GM23338 (cell line): ENCODE measurements at regions not wholly inside any gene's neighbourhood (a gene's known extent, or its start where the extent isn't known, plus 50 kb on each side); places are given as distances from the start of the nearest gene placed in this dataset.

Experiments
- ATAC-seq: fragments of 200-7000 bp; cut with Tn5 transposase; 3 replicates; pipeline ENCODE4 v1.9.1; 2020
- DNase-seq: peaks from one replicate; pipeline ENCODE4 v3.0.0-alpha.2; 2015; ENCODE audit warnings: low spot score
- H2AFZ ChIP-seq: fragments of 200-600 bp; sonication (generic); 2 replicates; pipeline ENCODE4 v1.8.0; 2016; ENCODE audit warnings: antibody characterized with exemption, mild to moderate bottlenecking, moderate library complexity
- H3F3A ChIP-seq: fragments of 200-600 bp; sonication (generic); replicated peaks from 2 replicates; pipeline ENCODE4 v1.8.0; 2017; ENCODE audit warnings: antibody characterized with exemption, mixed run types, low read depth
- H3K27ac ChIP-seq: fragments of 200-600 bp; sonication (generic); 2 replicates; pipeline ENCODE4 v1.6.1; 2016; ENCODE audit warnings: low read depth
- H3K27me3 ChIP-seq: fragments of 200-600 bp; sonication (generic); 2 replicates; pipeline ENCODE4 v1.8.0; 2016; ENCODE audit warnings: mild to moderate bottlenecking, mixed run types, moderate library complexity; ENCODE audit not compliant: insufficient read depth
- H3K36me3 ChIP-seq: fragments of 200-600 bp; sonication (generic); 2 replicates; pipeline ENCODE4 v1.8.0; 2016; ENCODE audit warnings: mild to moderate bottlenecking; ENCODE audit not compliant: insufficient read depth
- H3K4me1 ChIP-seq: fragments of 200-600 bp; sonication (generic); 2 replicates; pipeline ENCODE4 v1.8.0; 2016; ENCODE audit warnings: mild to moderate bottlenecking, moderate library complexity; ENCODE audit not compliant: insufficient read depth
- H3K4me2 ChIP-seq: fragments of 200-600 bp; sonication (generic); 2 replicates; pipeline ENCODE4 v1.7.1; 2017; ENCODE audit warnings: mixed run types
- H3K4me3 ChIP-seq: fragments of 200-600 bp; sonication (generic); 2 replicates; pipeline ENCODE4 v1.6.1; 2016; ENCODE audit warnings: mixed run types
- H3K79me2 ChIP-seq: fragments of 200-600 bp; sonication (generic); replicated peaks from 2 replicates; pipeline ENCODE4 v1.8.0; 2017; ENCODE audit warnings: mild to moderate bottlenecking; ENCODE audit not compliant: insufficient read depth
- H3K9me2 ChIP-seq: fragments of 200-600 bp; sonication (generic); 2 replicates; pipeline ENCODE4 v1.8.0; 2017; ENCODE audit not compliant: insufficient read depth
- H4K20me1 ChIP-seq: fragments of 200-600 bp; sonication (generic); replicated peaks from 2 replicates; pipeline ENCODE4 v1.8.0; 2017; ENCODE audit warnings: mild to moderate bottlenecking; ENCODE audit not compliant: insufficient read depth
- H3K27ac Mint-ChIP-seq: 2 replicates; pipeline ENCODE4 v1.8.0; 2020; ENCODE audit warnings: inconsistent platforms, mild to moderate bottlenecking, moderate library complexity, mixed read lengths
- H3K27me3 Mint-ChIP-seq: 3 replicates; pipeline ENCODE4 v1.8.0; 2022; ENCODE audit warnings: low read depth, mild to moderate bottlenecking, moderate library complexity, mixed read lengths, inconsistent platforms; ENCODE audit not compliant: insufficient read depth, poor library complexity
- H3K36me3 Mint-ChIP-seq: 3 replicates; pipeline ENCODE4 v1.8.0; 2021; ENCODE audit warnings: low read depth, mild to moderate bottlenecking, inconsistent platforms, moderate library complexity, mixed read lengths
- H3K4me1 Mint-ChIP-seq: 3 replicates; pipeline ENCODE4 v1.8.0; 2020; ENCODE audit warnings: mild to moderate bottlenecking, inconsistent platforms, mixed read lengths
- H3K4me3 Mint-ChIP-seq: 3 replicates; pipeline ENCODE4 v1.8.0; 2021; ENCODE audit warnings: moderate library complexity, mild to moderate bottlenecking, inconsistent platforms, mixed read lengths
- H3K9me3 Mint-ChIP-seq: 3 replicates; pipeline ENCODE4 v1.8.0; 2020; ENCODE audit warnings: moderate library complexity, mild to moderate bottlenecking, inconsistent platforms, mixed read lengths
- CREB1 ChIP-seq: fragments of 250-450 bp; sonication (Bioruptor Pico); IDR thresholded peaks from 2 replicates; pipeline ENCODE4 v1.5.0; 2020; ENCODE audit warnings: low read depth, mild to moderate bottlenecking, moderate library complexity
- EZH2 ChIP-seq: fragments of 200-600 bp; sonication (generic); IDR thresholded peaks from one replicate; pipeline ENCODE4 v1.8.0; 2017; ENCODE audit warnings: antibody characterized with exemption, mild to moderate bottlenecking, low read depth; ENCODE audit not compliant: unreplicated experiment
- EZH2phosphoT487 ChIP-seq: fragments of 200-600 bp; sonication (generic); IDR thresholded peaks from one replicate; pipeline ENCODE4 v1.8.1; 2018; ENCODE audit warnings: antibody characterized with exemption; ENCODE audit not compliant: unreplicated experiment
- JUNB ChIP-seq: IDR thresholded peaks from one replicate; pipeline ENCODE4 v1.6.1; 2016; ENCODE audit warnings: antibody characterized with exemption; ENCODE audit not compliant: unreplicated experiment
- NANOG ChIP-seq: IDR thresholded peaks from 2 replicates; pipeline ENCODE4 v1.6.1; 2016; ENCODE audit warnings: antibody characterized with exemption, borderline replicate concordance
- POLR2AphosphoS5 ChIP-seq: IDR thresholded peaks from 2 replicates; pipeline ENCODE4 v1.6.1; 2016; ENCODE audit warnings: antibody characterized with exemption, low read depth
- STAT1 ChIP-seq: IDR thresholded peaks from one replicate; pipeline ENCODE4 v1.6.1; 2016; ENCODE audit warnings: antibody characterized with exemption; ENCODE audit not compliant: unreplicated experiment
- ZNF114 ChIP-seq: fragments of 250-450 bp; sonication (Bioruptor Pico); IDR thresholded peaks from 2 replicates; pipeline ENCODE4 v1.5.0; 2020; ENCODE audit warnings: mild to moderate bottlenecking, moderate library complexity
- ZNF331 ChIP-seq: fragments of 250-450 bp; sonication (Bioruptor Pico); IDR thresholded peaks from 2 replicates; pipeline ENCODE4 v1.5.0; 2020; ENCODE audit warnings: low read depth, mild to moderate bottlenecking, moderate library complexity
- TF ChIP-seq, protein P1 (sequence below): IDR thresholded peaks from one replicate; pipeline ENCODE4 v1.6.1; 2018; ENCODE audit warnings: antibody characterized with exemption; ENCODE audit not compliant: unreplicated experiment
- TF ChIP-seq, protein P2 (sequence below): IDR thresholded peaks from 2 replicates; pipeline ENCODE4 v1.6.1; 2016; ENCODE audit warnings: antibody characterized with exemption
- TF ChIP-seq, protein P3 (sequence below): fragments of 250-450 bp; sonication (Bioruptor Pico); IDR thresholded peaks from 2 replicates; pipeline ENCODE4 v1.5.0; 2020; ENCODE audit warnings: mild to moderate bottlenecking, moderate library complexity
- TF ChIP-seq, protein P4 (sequence below), 2 experiments: fragments of 200-600 bp in 1 of 2; sonication (generic) in 1 of 2; conservative IDR thresholded peaks; 2 replicates each; pipeline versions ENCODE4 v1.5.1 to v1.6.1; 2016 to 2017; ENCODE audit warnings: antibody characterized with exemption in 2 of 2, low read depth in 2 of 2, mild to moderate bottlenecking in 2 of 2, moderate library complexity in 1 of 2

DNA sequence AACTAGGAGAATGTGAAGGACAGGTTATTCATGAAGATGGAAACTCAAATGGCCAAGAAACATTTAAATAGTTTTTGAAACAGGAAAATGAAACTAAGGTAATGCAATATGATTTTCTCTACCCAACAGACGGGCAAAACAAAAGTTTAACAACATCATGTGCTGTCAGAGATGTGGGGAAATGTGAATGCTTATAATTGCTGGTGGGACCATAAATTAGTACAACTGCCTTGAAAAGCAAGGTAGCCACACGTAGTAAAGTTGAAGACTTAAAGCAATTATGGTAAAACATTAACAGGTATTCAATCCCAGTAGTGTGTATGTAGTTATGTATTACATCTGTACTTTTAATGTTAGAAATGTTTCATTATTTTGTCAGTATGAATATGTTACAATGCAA, 57.0 kb upstream of the C3orf80 start:
- Histone ChIP-seq H3K27ac (no peak overlapping the region), H3K4me2 (no peak overlapping the region), H3K4me1 (peaks cover 6% of the 10 kb centered on the region; the same call in 1 of the 2 replicates), H3K4me3 (no peak overlapping the region), H4K20me1 (no peaks in the 10 kb centered on the region), H3K27me3 (no peaks in the 10 kb centered on the region), H3K9me2 (no peaks in the 10 kb centered on the region), H3K36me3 (no peaks in the 10 kb centered on the region), H3K79me2 (no peaks in the 10 kb centered on the region), H2AFZ (no peak overlapping the region), H3F3A (no peaks in the 10 kb centered on the region)
- ATAC-seq (no peak), DNase-seq (no peak)
- Mint-ChIP-seq H3K9me3 (no peaks in the 10 kb centered on the region), H3K4me1 (peaks cover 12% of the 10 kb centered on the region), H3K27me3 (peaks cover 2% of the 10 kb centered on the region), H3K36me3 (no peaks in the 10 kb centered on the region), H3K4me3 (no peak overlapping the region), H3K27ac (no peak overlapping the region)
- TF ChIP-seq ZNF331 (CRISPR knock-in tag) (no peak), POLR2AphosphoS5 (no peak), ZNF114 (CRISPR knock-in tag) (no peak), EZH2 (no peak), JUNB (no peak), CREB1 (CRISPR knock-in tag) (no peak), NANOG (no peak), EZH2phosphoT487 (no peak), STAT1 (no peak)
- TF ChIP-seq, protein P1, sequence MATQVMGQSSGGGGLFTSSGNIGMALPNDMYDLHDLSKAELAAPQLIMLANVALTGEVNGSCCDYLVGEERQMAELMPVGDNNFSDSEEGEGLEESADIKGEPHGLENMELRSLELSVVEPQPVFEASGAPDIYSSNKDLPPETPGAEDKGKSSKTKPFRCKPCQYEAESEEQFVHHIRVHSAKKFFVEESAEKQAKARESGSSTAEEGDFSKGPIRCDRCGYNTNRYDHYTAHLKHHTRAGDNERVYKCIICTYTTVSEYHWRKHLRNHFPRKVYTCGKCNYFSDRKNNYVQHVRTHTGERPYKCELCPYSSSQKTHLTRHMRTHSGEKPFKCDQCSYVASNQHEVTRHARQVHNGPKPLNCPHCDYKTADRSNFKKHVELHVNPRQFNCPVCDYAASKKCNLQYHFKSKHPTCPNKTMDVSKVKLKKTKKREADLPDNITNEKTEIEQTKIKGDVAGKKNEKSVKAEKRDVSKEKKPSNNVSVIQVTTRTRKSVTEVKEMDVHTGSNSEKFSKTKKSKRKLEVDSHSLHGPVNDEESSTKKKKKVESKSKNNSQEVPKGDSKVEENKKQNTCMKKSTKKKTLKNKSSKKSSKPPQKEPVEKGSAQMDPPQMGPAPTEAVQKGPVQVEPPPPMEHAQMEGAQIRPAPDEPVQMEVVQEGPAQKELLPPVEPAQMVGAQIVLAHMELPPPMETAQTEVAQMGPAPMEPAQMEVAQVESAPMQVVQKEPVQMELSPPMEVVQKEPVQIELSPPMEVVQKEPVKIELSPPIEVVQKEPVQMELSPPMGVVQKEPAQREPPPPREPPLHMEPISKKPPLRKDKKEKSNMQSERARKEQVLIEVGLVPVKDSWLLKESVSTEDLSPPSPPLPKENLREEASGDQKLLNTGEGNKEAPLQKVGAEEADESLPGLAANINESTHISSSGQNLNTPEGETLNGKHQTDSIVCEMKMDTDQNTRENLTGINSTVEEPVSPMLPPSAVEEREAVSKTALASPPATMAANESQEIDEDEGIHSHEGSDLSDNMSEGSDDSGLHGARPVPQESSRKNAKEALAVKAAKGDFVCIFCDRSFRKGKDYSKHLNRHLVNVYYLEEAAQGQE: no peak
- TF ChIP-seq, protein P2, sequence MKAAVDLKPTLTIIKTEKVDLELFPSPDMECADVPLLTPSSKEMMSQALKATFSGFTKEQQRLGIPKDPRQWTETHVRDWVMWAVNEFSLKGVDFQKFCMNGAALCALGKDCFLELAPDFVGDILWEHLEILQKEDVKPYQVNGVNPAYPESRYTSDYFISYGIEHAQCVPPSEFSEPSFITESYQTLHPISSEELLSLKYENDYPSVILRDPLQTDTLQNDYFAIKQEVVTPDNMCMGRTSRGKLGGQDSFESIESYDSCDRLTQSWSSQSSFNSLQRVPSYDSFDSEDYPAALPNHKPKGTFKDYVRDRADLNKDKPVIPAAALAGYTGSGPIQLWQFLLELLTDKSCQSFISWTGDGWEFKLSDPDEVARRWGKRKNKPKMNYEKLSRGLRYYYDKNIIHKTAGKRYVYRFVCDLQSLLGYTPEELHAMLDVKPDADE: no peak
- TF ChIP-seq, protein P3, sequence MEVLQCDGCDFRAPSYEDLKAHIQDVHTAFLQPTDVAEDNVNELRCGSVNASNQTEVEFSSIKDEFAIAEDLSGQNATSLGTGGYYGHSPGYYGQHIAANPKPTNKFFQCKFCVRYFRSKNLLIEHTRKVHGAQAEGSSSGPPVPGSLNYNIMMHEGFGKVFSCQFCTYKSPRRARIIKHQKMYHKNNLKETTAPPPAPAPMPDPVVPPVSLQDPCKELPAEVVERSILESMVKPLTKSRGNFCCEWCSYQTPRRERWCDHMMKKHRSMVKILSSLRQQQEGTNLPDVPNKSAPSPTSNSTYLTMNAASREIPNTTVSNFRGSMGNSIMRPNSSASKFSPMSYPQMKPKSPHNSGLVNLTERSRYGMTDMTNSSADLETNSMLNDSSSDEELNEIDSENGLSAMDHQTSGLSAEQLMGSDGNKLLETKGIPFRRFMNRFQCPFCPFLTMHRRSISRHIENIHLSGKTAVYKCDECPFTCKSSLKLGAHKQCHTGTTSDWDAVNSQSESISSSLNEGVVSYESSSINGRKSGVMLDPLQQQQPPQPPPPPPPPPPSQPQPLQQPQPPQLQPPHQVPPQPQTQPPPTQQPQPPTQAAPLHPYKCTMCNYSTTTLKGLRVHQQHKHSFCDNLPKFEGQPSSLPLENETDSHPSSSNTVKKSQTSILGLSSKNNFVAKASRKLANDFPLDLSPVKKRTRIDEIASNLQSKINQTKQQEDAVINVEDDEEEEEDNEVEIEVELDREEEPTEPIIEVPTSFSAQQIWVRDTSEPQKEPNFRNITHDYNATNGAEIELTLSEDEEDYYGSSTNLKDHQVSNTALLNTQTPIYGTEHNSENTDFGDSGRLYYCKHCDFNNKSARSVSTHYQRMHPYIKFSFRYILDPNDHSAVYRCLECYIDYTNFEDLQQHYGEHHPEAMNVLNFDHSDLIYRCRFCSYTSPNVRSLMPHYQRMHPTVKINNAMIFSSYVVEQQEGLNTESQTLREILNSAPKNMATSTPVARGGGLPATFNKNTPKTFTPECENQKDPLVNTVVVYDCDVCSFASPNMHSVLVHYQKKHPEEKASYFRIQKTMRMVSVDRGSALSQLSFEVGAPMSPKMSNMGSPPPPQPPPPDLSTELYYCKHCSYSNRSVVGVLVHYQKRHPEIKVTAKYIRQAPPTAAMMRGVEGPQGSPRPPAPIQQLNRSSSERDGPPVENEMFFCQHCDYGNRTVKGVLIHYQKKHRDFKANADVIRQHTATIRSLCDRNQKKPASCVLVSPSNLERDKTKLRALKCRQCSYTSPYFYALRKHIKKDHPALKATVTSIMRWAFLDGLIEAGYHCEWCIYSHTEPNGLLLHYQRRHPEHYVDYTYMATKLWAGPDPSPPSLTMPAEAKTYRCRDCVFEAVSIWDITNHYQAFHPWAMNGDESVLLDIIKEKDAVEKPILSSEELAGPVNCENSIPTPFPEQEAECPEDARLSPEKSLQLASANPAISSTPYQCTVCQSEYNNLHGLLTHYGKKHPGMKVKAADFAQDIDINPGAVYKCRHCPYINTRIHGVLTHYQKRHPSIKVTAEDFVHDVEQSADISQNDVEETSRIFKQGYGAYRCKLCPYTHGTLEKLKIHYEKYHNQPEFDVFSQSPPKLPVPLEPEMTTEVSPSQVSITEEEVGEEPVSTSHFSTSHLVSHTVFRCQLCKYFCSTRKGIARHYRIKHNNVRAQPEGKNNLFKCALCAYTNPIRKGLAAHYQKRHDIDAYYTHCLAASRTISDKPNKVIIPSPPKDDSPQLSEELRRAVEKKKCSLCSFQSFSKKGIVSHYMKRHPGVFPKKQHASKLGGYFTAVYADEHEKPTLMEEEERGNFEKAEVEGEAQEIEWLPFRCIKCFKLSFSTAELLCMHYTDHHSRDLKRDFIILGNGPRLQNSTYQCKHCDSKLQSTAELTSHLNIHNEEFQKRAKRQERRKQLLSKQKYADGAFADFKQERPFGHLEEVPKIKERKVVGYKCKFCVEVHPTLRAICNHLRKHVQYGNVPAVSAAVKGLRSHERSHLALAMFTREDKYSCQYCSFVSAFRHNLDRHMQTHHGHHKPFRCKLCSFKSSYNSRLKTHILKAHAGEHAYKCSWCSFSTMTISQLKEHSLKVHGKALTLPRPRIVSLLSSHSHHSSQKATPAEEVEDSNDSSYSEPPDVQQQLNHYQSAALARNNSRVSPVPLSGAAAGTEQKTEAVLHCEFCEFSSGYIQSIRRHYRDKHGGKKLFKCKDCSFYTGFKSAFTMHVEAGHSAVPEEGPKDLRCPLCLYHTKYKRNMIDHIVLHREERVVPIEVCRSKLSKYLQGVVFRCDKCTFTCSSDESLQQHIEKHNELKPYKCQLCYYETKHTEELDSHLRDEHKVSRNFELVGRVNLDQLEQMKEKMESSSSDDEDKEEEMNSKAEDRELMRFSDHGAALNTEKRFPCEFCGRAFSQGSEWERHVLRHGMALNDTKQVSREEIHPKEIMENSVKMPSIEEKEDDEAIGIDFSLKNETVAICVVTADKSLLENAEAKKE: no peak
- TF ChIP-seq, protein P4, sequence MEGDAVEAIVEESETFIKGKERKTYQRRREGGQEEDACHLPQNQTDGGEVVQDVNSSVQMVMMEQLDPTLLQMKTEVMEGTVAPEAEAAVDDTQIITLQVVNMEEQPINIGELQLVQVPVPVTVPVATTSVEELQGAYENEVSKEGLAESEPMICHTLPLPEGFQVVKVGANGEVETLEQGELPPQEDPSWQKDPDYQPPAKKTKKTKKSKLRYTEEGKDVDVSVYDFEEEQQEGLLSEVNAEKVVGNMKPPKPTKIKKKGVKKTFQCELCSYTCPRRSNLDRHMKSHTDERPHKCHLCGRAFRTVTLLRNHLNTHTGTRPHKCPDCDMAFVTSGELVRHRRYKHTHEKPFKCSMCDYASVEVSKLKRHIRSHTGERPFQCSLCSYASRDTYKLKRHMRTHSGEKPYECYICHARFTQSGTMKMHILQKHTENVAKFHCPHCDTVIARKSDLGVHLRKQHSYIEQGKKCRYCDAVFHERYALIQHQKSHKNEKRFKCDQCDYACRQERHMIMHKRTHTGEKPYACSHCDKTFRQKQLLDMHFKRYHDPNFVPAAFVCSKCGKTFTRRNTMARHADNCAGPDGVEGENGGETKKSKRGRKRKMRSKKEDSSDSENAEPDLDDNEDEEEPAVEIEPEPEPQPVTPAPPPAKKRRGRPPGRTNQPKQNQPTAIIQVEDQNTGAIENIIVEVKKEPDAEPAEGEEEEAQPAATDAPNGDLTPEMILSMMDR (conservative IDR thresholded peaks at IDR 0.05; ENCODE audit: low read depth in 2 of 2): no peak
